ENCODE measurements at regions not wholly inside any gene's neighbourhood (a gene's known extent, or its start where the extent isn't known, plus 50 kb on each side); places are given as distances from the start of the nearest gene placed in this dataset.

DNA sequence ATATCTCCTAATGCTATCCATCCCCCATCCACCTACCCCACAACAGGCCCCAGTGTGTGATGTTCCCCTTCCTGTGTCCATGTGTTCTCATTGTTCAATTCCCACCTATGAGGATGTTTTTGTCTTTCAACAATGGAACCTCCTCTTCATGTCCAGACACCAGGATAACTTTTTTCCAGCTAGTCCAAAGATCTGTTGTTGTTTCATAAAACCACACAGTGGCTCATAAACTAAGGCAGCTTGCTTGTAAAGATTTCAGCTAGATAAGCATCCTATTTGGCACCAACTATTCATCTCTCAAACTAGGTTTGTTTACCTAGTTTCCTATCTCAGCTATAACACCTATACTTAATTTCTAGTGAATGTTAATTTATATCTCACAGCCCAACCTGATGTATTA lies 937.7 kb downstream of the TRIB2 start:
- no peak for TF ChIP-seq POLR2A (IDR thresholded peaks at IDR 0.05; ENCODE audit: low read depth)
- no peak for TF ChIP-seq CTCF (IDR thresholded peaks at IDR 0.05)
